Endometrial microvascular endothelial cells (primary cell): ENCODE measurements at regions not wholly inside any gene's neighbourhood (a gene's known extent, or its start where the extent isn't known, plus 50 kb on each side); places are given as distances from the start of the nearest gene placed in this dataset.
"Not testable (repeated sequence)": the region's sequence is repeated elsewhere in the genome, so short reads cannot be mapped to it uniquely, and the experiment has no call there.

Experiments used
- in situ Hi-C: cut with HindIII; loops from 2 replicates; pipeline ENCODE4 v1.10.0; 2017; ENCODE audit warnings: low sequenced_read_pairs, low pct_unique_long_range_greater_than_20kb; ENCODE audit errors: inconsistent ontology term

- in situ Hi-C loops, result loop anchor here (25.0 kb wide), 1 partner anchor 450 kb away; no protein-coding TSS in a partner anchor
Observed at GRCh38 chr3:188962253-188963247, 209.2 kb upstream of the TPRG1 start.

GRCh38 chr3:188964957-188965356 lies 206.8 kb upstream of the TPRG1 start:
- in situ Hi-C loops, result loop anchor here (25.0 kb wide), 1 partner anchor 453 kb away; no protein-coding TSS in a partner anchor

GRCh38 chr3:188972310-188972709 lies 199.5 kb upstream of the TPRG1 start:
- in situ Hi-C loops, result loop anchor here (25.0 kb wide), 1 partner anchor 460 kb away; no protein-coding TSS in a partner anchor

GRCh38 chr3:188974856-188975599 lies 196.7 kb upstream of the TPRG1 start:
- in situ Hi-C loops, result loop anchor here (25.0 kb wide), 1 partner anchor 463 kb away; no protein-coding TSS in a partner anchor

- in situ Hi-C loops, result no loop called here
Observed at GRCh38 chr3:188975600-188976314, 196.0 kb upstream of the TPRG1 start.

GRCh38 chr3:188976407-188976806 lies 195.4 kb upstream of the TPRG1 start:
- in situ Hi-C loops, result no loop called here

GRCh38 chr3:188978421-188979171 lies 193.2 kb upstream of the TPRG1 start:
- in situ Hi-C loops, result no loop called here

- in situ Hi-C loops, result no loop called here
Observed at GRCh38 chr3:188979248-188979647, 192.5 kb upstream of the TPRG1 start.

GRCh38 chr3:188979669-188980310 lies 192.0 kb upstream of the TPRG1 start:
- in situ Hi-C loops, result no loop called here

GRCh38 chr3:188993181-188993580 lies 178.6 kb upstream of the TPRG1 start:
- in situ Hi-C loops, result no loop called here

GRCh38 chr3:189001559-189001958 lies 170.2 kb upstream of the TPRG1 start:
- in situ Hi-C loops, result no loop called here

- in situ Hi-C loops, result no loop called here
Observed at GRCh38 chr3:189003410-189003809, 168.4 kb upstream of the TPRG1 start.

- in situ Hi-C loops, result no loop called here
Observed at GRCh38 chr3:189013224-189013888, 158.4 kb upstream of the TPRG1 start.

GRCh38 chr3:189014526-189014925 lies 157.2 kb upstream of the TPRG1 start:
- in situ Hi-C loops, result no loop called here

- in situ Hi-C loops, result not testable (repeated sequence)
Observed at GRCh38 chr3:189022576-189023466, 148.9 kb upstream of the TPRG1 start.

- in situ Hi-C loops, result no loop called here
Observed at GRCh38 chr3:189025866-189026265, 145.9 kb upstream of the TPRG1 start.
